Cardiac muscle cell (in vitro differentiated cells and primary cell): ENCODE measurements at regions not wholly inside any gene's neighbourhood (a gene's known extent, or its start where the extent isn't known, plus 50 kb on each side); places are given as distances from the start of the nearest gene placed in this dataset.

Experiments
- DNase-seq, 2 donors: peaks; one replicate each; pipeline versions ENCODE4 v3.0.0 to v3.0.0-alpha.2; 2010 to 2017; ENCODE audit warnings: low read depth in 1 of 2, low spot score in 1 of 2
- H3K27ac ChIP-seq: fragments of 200-600 bp; sonication (generic); 2 replicates; pipeline ENCODE4 v1.5.1; 2016
- H3K27me3 ChIP-seq: fragments of 200-600 bp; sonication (generic); 2 replicates; pipeline ENCODE4 v1.6.0; 2016; ENCODE audit warnings: control low read depth
- H3K36me3 ChIP-seq: fragments of 200-600 bp; sonication (generic); 2 replicates; pipeline ENCODE4 v1.5.1; 2016; ENCODE audit warnings: control low read depth
- H3K4me1 ChIP-seq: fragments of 200-600 bp; sonication (generic); 2 replicates; pipeline ENCODE4 v1.8.1; 2017; ENCODE audit warnings: low read depth, mild to moderate bottlenecking, mixed run types
- H3K4me3 ChIP-seq: fragments of 200-600 bp; sonication (generic); 2 replicates; pipeline ENCODE4 v1.5.1; 2016; ENCODE audit warnings: mild to moderate bottlenecking
- H3K9me3 ChIP-seq: fragments of 200-600 bp; sonication (generic); 2 replicates; pipeline ENCODE4 v1.5.1; 2017; ENCODE audit warnings: low read depth, mild to moderate bottlenecking, control low read depth
- TF ChIP-seq, protein P1 (sequence below): IDR thresholded peaks from 2 replicates; pipeline ENCODE4 v1.5.1; 2012; ENCODE audit warnings: low read depth, mild to moderate bottlenecking, low read length

DNA sequence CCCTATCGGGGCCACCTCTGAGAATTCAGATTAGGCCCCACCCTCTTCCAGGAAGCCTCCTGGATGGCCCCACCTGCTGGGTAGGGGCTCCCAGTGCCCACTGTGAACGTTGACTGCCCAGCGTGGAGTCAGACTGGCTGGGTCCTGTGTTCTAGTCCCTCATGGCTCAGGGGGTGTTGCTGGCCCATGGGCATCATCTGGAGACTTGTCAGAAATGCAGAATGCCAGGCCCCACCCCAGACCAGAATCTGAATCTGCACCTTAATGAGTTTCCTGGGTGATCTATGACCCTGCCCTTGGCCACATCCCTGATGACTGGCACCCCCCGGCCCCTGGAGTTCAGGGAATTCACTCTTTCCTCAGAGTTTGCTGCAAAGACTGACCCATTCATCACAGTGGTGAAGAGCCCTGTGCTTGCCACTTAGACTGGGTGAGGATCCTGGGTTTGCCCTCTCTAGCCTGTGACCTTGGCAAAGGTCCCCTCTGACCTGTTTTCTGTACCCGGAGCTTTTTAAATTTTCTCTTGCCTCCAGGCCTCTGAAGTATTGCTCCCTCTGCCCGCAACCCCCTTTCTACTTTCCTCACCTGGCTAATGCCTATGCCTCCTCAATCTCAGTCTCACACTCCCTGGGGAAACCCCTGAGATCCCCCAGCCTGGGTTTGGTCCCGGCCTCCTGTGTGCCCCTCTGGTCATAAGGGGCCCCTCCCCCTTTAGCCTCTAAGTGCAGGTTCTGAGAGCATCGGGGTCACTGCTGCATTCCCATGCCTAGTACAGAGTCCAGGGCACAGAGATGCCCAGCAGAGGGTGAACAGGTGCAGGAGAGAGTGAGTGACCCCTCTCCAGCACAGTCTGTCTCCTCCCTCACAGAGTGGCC is 184.2 kb downstream of the MATN1 start:
- H3K36me3 ChIP-seq, result no peaks in the 10 kb centered on the region
- no peaks in the 10 kb centered on the region for H3K9me3 ChIP-seq
- no peak for DNase-seq
- H3K27me3 ChIP-seq, result no peaks in the 10 kb centered on the region
- H3K27ac ChIP-seq, result no peak overlapping the region
- TF ChIP-seq, protein P1, sequence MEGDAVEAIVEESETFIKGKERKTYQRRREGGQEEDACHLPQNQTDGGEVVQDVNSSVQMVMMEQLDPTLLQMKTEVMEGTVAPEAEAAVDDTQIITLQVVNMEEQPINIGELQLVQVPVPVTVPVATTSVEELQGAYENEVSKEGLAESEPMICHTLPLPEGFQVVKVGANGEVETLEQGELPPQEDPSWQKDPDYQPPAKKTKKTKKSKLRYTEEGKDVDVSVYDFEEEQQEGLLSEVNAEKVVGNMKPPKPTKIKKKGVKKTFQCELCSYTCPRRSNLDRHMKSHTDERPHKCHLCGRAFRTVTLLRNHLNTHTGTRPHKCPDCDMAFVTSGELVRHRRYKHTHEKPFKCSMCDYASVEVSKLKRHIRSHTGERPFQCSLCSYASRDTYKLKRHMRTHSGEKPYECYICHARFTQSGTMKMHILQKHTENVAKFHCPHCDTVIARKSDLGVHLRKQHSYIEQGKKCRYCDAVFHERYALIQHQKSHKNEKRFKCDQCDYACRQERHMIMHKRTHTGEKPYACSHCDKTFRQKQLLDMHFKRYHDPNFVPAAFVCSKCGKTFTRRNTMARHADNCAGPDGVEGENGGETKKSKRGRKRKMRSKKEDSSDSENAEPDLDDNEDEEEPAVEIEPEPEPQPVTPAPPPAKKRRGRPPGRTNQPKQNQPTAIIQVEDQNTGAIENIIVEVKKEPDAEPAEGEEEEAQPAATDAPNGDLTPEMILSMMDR, result no peak
- H3K4me1 ChIP-seq, result no peaks in the 10 kb centered on the region
- no peak overlapping the region for H3K4me3 ChIP-seq

DNA sequence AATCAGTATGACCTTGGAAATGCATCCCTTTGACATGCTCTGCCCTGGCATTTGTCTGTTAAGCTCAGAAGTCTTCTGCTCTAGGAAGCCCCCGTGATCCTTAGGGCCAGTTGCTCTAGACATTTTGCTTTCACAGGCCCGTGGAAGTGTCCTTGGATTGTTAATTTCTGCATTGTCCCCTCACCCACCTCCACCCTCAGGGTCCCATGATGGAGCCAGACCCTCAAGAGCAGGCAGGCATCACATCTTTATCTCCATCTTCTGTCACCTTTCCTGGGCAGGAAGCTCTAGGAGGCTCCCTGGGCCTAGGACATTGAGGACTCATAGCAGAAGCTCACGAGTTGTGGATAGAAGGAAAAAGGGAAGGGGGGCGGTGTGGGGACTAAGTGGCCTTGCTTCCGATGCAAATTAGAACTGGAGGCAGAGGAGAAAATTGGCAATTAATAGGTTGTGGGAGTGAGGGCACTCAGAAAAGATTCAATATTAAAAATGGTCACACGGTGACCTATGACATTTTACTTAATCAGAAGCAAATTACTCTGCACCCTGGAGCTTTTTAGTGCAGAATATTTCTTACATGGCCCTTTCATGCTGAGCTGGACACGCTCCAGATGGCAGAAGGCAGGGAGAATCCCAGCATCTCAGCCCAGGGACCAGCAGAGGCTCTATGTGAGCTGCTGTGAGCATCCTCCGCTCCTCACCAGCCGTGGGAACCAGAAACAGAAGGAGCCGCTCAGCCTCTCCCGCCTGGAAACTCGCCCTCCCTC is 185.0 kb downstream of the MATN1 start:
- no peak overlapping the region for H3K27ac ChIP-seq
- H3K27me3 ChIP-seq, result no peaks in the 10 kb centered on the region
- DNase-seq, result no peak
- no peak overlapping the region for H3K4me3 ChIP-seq
- H3K4me1 ChIP-seq, result no peaks in the 10 kb centered on the region
- no peaks in the 10 kb centered on the region for H3K36me3 ChIP-seq
- H3K9me3 ChIP-seq, result no peaks in the 10 kb centered on the region
- TF ChIP-seq, protein P1, result no peak

- H3K36me3 ChIP-seq, result no peaks in the 10 kb centered on the region
- no peak for DNase-seq
- no peaks in the 10 kb centered on the region for H3K9me3 ChIP-seq
- TF ChIP-seq, protein P1, result no peak
- no peak overlapping the region for H3K4me3 ChIP-seq
- no peaks in the 10 kb centered on the region for H3K27me3 ChIP-seq
- H3K4me1 ChIP-seq, result no peaks in the 10 kb centered on the region
- no peak overlapping the region for H3K27ac ChIP-seq
Measured at GRCh38 chr1:30537279-30537678, 186.1 kb downstream of the MATN1 start.

GRCh38 chr1:30536530-30536929 is 186.9 kb downstream of the MATN1 start:
- no peak for DNase-seq
- H3K4me3 ChIP-seq, result no peak overlapping the region
- TF ChIP-seq, protein P1, result no peak

DNA sequence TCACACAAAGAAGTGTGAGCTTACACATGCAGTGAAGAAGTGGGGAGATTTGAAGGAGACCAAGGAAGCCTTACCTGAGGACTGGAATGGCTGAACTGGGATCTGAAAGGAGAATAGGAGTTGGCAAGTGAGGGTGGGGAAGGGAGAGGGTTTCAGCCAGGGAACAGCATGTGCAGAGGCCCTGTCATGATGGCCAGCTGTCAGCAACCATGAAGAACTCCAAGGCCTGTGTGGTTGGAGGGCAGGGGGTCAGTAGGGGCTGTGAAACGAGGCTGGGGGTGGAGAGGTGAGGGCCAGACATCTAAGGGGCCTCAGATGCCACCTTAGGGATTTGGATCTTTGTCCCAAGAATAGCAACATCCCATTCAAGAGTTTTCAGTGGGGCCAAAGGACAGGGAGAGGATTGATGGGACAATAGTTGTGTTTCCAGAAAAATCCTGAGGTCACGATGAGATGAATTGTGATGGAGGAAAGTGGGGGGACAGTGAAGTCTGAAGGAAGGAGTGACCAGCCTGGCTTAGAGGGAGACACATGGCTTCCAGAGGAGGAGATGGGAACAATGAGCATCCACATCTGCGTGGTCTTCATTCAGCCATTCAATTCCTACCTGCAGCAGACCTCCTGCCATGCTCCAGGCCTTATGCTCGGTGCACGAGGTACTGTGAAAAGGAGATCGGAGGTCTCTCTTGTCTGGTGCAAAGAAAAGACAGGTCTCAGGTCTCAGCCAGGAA is 187.6 kb downstream of the MATN1 start:
- TF ChIP-seq, protein P1, result no peak
- H3K9me3 ChIP-seq, result no peaks in the 10 kb centered on the region
- no peaks in the 10 kb centered on the region for H3K36me3 ChIP-seq
- no peak overlapping the region for H3K4me3 ChIP-seq
- DNase-seq, result no peak
- no peaks in the 10 kb centered on the region for H3K4me1 ChIP-seq
- no peak overlapping the region for H3K27ac ChIP-seq
- H3K27me3 ChIP-seq, result no peaks in the 10 kb centered on the region

More at GRCh38 chr1:30536530-30536929, 186.9 kb downstream of the MATN1 start:
- H3K36me3 ChIP-seq, result no peaks in the 10 kb centered on the region
- H3K9me3 ChIP-seq, result no peaks in the 10 kb centered on the region
- H3K4me1 ChIP-seq, result no peaks in the 10 kb centered on the region
- H3K27ac ChIP-seq, result no peak overlapping the region
- H3K27me3 ChIP-seq, result no peaks in the 10 kb centered on the region
